Tibial artery (tissue), 4 donors: ENCODE measurements at regions not wholly inside any gene's neighbourhood (a gene's known extent, or its start where the extent isn't known, plus 50 kb on each side); places are given as distances from the start of the nearest gene placed in this dataset.

ENCODE experiments used
- DNase-seq, 2 donors: peaks; one replicate each; pipeline ENCODE4 v3.0.0-alpha.2; 2019
- H3K27ac ChIP-seq, 2 donors: fragments of 200-600 bp; sonication (generic) in 1 of 2; 1 replicate in 1 of 2; 2 replicates in 1 of 2; pipeline ENCODE4 v1.5.1; 2018 to 2019; ENCODE audit warnings: mild to moderate bottlenecking in 1 of 2
- H3K27me3 ChIP-seq, 2 donors: fragments of 200-600 bp; sonication (generic) in 1 of 2; one replicate each; pipeline versions ENCODE4 v1.5.1 to v1.6.0; 2016 to 2019
- H3K36me3 ChIP-seq, 3 donors: fragments of 200-600 bp; sonication (generic) in 2 of 3; one replicate each; pipeline ENCODE4 v1.5.1; 2016 to 2019; ENCODE audit warnings: mild to moderate bottlenecking in 2 of 3
- H3K4me1 ChIP-seq, 4 donors: fragments of 200-600 bp; sonication (generic) in 2 of 4; 1 replicate in 3 of 4; 2 replicates in 1 of 4; pipeline ENCODE4 v1.5.1; 2016 to 2019
- H3K4me3 ChIP-seq, 2 donors: fragments of 200-600 bp; sonication (generic) in 1 of 2; 1 replicate in 1 of 2; 2 replicates in 1 of 2; pipeline ENCODE4 v1.5.1; 2018 to 2019; ENCODE audit warnings: mild to moderate bottlenecking in 2 of 2
- H3K9me3 ChIP-seq, 3 donors: fragments of 200-600 bp; sonication (generic) in 1 of 3; one replicate each; pipeline ENCODE4 v1.5.1; 2016 to 2019
- intact Hi-C: fragments of 100-400 bp; cut with DNase I; formaldehyde crosslinking; loops from one replicate; pipeline ENCODE4 v1.15.0; 2023; ENCODE audit warnings: low total_unique reads
- TF ChIP-seq, protein P1 (sequence below), 2 experiments: fragments of 200-600 bp in 1 of 2; fragments of 450-650 bp in 1 of 2; IDR thresholded peaks; one replicate each; pipeline ENCODE4 v1.5.1; 2017 to 2019; ENCODE audit warnings: antibody characterized with exemption in 2 of 2, mild to moderate bottlenecking in 1 of 2, moderate library complexity in 1 of 2

DNA sequence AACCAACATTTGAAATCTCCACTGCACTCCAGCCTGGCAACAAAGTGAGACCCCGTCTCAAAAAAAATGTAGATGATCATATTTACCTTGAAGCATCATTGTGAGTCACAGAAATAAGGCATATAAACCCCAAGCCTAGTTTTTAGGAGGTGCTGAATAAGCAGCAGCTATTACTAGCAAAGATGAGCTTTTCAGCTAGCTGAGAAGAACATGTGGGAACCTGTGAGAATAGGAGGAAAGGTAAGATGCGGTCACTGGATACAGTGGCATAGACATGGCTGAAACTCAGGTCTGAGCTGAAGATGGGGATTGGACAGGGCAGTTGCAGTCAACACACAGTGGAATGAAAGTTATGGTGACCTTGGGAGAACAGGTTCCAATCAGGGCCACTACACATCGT is 284.3 kb upstream of the IRAK1BP1 start:
- no peaks in the 10 kb centered on the region for H3K4me1 ChIP-seq
- no peaks in the 10 kb centered on the region for H3K27me3 ChIP-seq
- H3K9me3 ChIP-seq, result no peaks in the 10 kb centered on the region
- TF ChIP-seq, protein P1, sequence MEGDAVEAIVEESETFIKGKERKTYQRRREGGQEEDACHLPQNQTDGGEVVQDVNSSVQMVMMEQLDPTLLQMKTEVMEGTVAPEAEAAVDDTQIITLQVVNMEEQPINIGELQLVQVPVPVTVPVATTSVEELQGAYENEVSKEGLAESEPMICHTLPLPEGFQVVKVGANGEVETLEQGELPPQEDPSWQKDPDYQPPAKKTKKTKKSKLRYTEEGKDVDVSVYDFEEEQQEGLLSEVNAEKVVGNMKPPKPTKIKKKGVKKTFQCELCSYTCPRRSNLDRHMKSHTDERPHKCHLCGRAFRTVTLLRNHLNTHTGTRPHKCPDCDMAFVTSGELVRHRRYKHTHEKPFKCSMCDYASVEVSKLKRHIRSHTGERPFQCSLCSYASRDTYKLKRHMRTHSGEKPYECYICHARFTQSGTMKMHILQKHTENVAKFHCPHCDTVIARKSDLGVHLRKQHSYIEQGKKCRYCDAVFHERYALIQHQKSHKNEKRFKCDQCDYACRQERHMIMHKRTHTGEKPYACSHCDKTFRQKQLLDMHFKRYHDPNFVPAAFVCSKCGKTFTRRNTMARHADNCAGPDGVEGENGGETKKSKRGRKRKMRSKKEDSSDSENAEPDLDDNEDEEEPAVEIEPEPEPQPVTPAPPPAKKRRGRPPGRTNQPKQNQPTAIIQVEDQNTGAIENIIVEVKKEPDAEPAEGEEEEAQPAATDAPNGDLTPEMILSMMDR (IDR thresholded peaks at IDR 0.05), result no peak
- intact Hi-C loops, result no loop called here
- H3K4me3 ChIP-seq, result no peak overlapping the region
- DNase-seq, result no peak
- H3K36me3 ChIP-seq, result no peaks in the 10 kb centered on the region
- no peak overlapping the region for H3K27ac ChIP-seq

DNA sequence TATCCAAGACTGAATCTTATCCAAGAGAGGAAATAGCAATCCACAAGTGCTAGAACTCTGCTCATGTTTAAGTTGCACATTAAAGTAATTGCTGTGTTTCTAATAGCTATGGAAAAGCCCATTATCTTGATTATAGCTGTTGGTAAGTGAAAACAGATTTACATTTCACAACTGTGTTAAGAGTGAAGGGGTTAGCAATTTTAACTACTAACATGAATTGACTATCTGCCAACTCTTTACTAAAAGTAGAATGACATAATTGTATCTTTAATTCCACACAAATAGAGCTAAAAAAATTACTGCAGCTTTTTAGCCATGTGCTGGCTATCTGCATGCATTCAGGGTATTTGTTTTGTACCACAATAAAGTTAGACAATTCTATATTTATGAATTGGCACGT is 277.9 kb upstream of the IRAK1BP1 start:
- H3K9me3 ChIP-seq, result no peaks in the 10 kb centered on the region
- no peak for DNase-seq
- no peak overlapping the region for H3K4me3 ChIP-seq
- no peaks in the 10 kb centered on the region for H3K4me1 ChIP-seq
- TF ChIP-seq, protein P1 (IDR thresholded peaks at IDR 0.05), result no peak
- no peaks in the 10 kb centered on the region for H3K36me3 ChIP-seq
- H3K27me3 ChIP-seq, result no peaks in the 10 kb centered on the region
- H3K27ac ChIP-seq, result no peak overlapping the region
- intact Hi-C loops, result no loop called here

DNA sequence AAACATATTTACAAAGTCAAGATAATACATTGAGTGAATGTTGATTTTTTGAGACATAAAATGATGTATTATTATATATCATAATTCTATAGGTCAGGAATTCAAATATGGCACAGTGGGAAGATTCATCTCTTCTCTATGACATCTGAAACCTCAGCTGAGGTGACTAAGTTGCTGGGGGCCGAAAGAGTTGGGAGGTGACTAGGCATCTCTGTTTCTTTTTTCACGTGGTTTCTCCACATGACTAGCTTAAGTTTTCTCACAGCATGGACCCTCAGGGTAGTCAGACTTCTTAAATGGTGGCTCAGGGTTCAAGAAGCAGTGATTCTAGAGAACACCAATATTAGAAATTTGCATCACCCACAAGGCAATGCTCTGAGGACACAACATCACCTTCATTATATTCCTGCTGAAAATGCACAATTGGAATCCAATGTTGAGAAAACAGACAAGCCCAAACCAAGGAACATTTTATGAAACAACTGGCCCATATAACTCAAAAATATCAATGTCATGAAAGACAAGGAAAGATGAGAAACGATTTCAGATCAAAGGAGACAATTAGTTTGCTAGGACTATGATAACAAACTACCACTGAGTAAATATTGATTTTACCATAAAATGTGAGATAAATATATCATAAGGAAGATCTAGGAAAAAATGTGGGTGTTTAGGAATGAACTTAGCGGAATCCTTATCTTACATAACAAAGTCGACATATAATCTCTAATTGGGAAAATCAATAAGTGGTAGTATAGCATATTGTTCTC is 273.3 kb upstream of the IRAK1BP1 start:
- H3K4me3 ChIP-seq, result no peak overlapping the region
- DNase-seq, result no peak
- TF ChIP-seq, protein P1 (IDR thresholded peaks at IDR 0.05), result no peak
- intact Hi-C loops, result no loop called here
- no peak overlapping the region for H3K27ac ChIP-seq
- no peaks in the 10 kb centered on the region for H3K9me3 ChIP-seq
- peaks cover 0 to 7% (median 0%) of the 10 kb centered on the region in 4 donors for H3K4me1 ChIP-seq
- H3K36me3 ChIP-seq, result no peaks in the 10 kb centered on the region
- no peaks in the 10 kb centered on the region for H3K27me3 ChIP-seq

DNA sequence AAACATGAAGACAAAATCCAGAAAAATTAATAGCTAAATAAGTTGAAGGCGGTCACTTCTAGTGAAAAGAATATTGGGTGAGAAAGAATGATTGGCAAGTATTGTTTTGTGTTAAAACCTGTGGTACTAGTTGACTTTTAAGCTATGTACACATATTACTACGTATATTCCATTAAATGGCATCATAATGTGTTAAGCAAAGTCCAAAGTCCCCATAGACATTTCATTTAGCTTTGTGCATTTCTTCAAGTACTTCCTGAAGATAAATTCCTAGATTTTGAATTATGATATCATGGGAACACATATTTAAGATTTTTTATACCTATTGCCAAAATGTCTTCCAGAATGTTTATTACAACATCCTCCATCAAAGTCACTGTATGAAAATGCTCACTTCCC is 272.7 kb upstream of the IRAK1BP1 start:
- no peaks in the 10 kb centered on the region for H3K9me3 ChIP-seq
- peaks cover 0 to 12% (median 0%) of the 10 kb centered on the region in 4 donors for H3K4me1 ChIP-seq
- no peak for DNase-seq
- intact Hi-C loops, result no loop called here
- TF ChIP-seq, protein P1 (IDR thresholded peaks at IDR 0.05), result no peak
- H3K27me3 ChIP-seq, result no peaks in the 10 kb centered on the region
- no peaks in the 10 kb centered on the region for H3K36me3 ChIP-seq
- no peak overlapping the region for H3K4me3 ChIP-seq
- no peak overlapping the region for H3K27ac ChIP-seq

DNA sequence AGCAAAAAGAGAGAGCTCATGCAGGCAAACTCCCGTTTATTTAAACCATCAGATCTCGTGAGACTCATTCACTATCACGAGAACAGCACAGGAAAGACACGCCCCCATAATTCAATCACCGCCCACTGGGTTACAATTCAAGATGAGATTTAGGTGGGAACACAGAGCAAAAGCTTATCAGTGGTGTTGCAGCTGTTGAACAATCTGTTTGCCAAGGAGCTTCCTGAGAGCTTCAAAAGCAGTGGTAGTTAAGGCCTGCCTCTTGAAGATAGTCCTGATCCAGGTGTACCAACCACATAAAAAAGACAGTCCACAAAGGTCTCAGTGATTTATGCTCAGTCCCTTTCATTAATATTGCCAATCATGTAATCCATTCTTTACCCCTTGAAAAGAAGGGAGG is 269.4 kb upstream of the IRAK1BP1 start:
- Histone ChIP-seq H3K27ac (no peak overlapping the region), H3K9me3 (no peaks in the 10 kb centered on the region), H3K27me3 (no peaks in the 10 kb centered on the region), H3K36me3 (no peaks in the 10 kb centered on the region), H3K4me3 (no peak overlapping the region), H3K4me1 (peaks cover 0 to 14% (median 0%) of the 10 kb centered on the region in 4 donors)
- intact Hi-C loops, result no loop called here
- TF ChIP-seq, protein P1 (IDR thresholded peaks at IDR 0.05), result no peak
- no peak for DNase-seq
